Caco-2 (cell line): ENCODE measurements at regions not wholly inside any gene's neighbourhood (a gene's known extent, or its start where the extent isn't known, plus 50 kb on each side); places are given as distances from the start of the nearest gene placed in this dataset.
"Not testable (repeated sequence)": the region's sequence is repeated elsewhere in the genome, so short reads cannot be mapped to it uniquely, and the experiment has no call there.

ENCODE experiments used
- BruUV-seq: library from RNA; stranded (reverse); fragments of 400-500 nt; replicated peaks from 2 replicates; lab custom pipeline; 2021; lab: Mats Ljungman, UMichigan
- CTCF ChIA-PET: fragments of 300-600 bp; sonication (Branson Sonifier 250); formaldehyde crosslinking; loops from one replicate; lab custom pipeline; 2022; ENCODE audit warnings: antibody characterized with exemption; lab: Charles Lee
- POLR2A ChIA-PET: fragments of 300-600 bp; sonication (Branson Sonifier 250); formaldehyde crosslinking; loops from one replicate; lab custom pipeline; 2022; ENCODE audit warnings: antibody characterized with exemption; lab: Charles Lee
- DNase-seq, 2 experiments: peaks; one replicate each; pipeline versions ENCODE4 v3.0.0 to v3.0.0-alpha.2; 2020 to 2022
- H3K27me3 ChIP-seq: replicated peaks from 2 replicates; pipeline ENCODE4 v1.6.0; 2011; ENCODE audit warnings: low read length; ENCODE audit not compliant: control insufficient read depth, insufficient read depth
- H3K36me3 ChIP-seq: 2 replicates; pipeline ENCODE4 v1.5.1; 2011; ENCODE audit warnings: low read length; ENCODE audit not compliant: control insufficient read depth, insufficient read depth
- H3K4me1 ChIP-seq: fragments of 250-450 bp; sonication (Bioruptor Pico); 2 replicates; pipeline ENCODE4 v1.5.1; 2020; ENCODE audit warnings: mild to moderate bottlenecking
- H3K4me3 ChIP-seq: 2 replicates; pipeline ENCODE4 v1.5.1; 2011; ENCODE audit warnings: low read depth, mild to moderate bottlenecking, control low read depth, low read length
- H3K9me3 ChIP-seq: fragments of 250-450 bp; sonication (Bioruptor Pico); 2 replicates; pipeline ENCODE4 v1.5.1; 2020; ENCODE audit warnings: mild to moderate bottlenecking, moderate library complexity
- H3K27ac Mint-ChIP-seq: one replicate; pipeline ENCODE4 v1.8.0; 2022; ENCODE audit warnings: mixed read lengths; ENCODE audit not compliant: unreplicated experiment
- H3K27me3 Mint-ChIP-seq: one replicate; pipeline ENCODE4 v1.8.0; 2022; ENCODE audit warnings: mixed read lengths; ENCODE audit not compliant: insufficient read depth, unreplicated experiment
- H3K36me3 Mint-ChIP-seq: one replicate; pipeline ENCODE4 v1.8.0; 2022; ENCODE audit warnings: mild to moderate bottlenecking, mixed read lengths; ENCODE audit not compliant: insufficient read depth, unreplicated experiment
- H3K4me1 Mint-ChIP-seq: one replicate; pipeline ENCODE4 v1.8.0; 2022; ENCODE audit warnings: low read depth, mixed read lengths; ENCODE audit not compliant: unreplicated experiment
- H3K4me3 Mint-ChIP-seq: one replicate; pipeline ENCODE4 v1.8.0; 2022; ENCODE audit warnings: mild to moderate bottlenecking, moderate library complexity, mixed read lengths; ENCODE audit not compliant: unreplicated experiment
- H3K9me3 Mint-ChIP-seq: one replicate; pipeline ENCODE4 v1.8.0; 2022; ENCODE audit warnings: mixed read lengths; ENCODE audit not compliant: unreplicated experiment
- intact Hi-C: fragments of 100-400 bp; cut with micrococcal nuclease; formaldehyde crosslinking; loops from one replicate; pipeline ENCODE4 v1.10.0; 2022; ENCODE audit not compliant: unreplicated experiment
- TF ChIP-seq, protein P1 (sequence below), 2 experiments: fragments of 200-600 bp in 1 of 2; IDR thresholded peaks; 1 replicate in 1 of 2; 2 replicates in 1 of 2; pipeline versions ENCODE4 v1.5.1 to v1.8.0; 2011 to 2022; ENCODE audit warnings: antibody characterized with exemption in 1 of 2, control low read depth in 1 of 2, inconsistent platforms in 1 of 2, low read depth in 1 of 2, low read length in 1 of 2, mild to moderate bottlenecking in 1 of 2, moderate library complexity in 1 of 2; ENCODE audit not compliant: insufficient read depth in 1 of 2, severe bottlenecking in 1 of 2, unreplicated experiment in 1 of 2

DNA sequence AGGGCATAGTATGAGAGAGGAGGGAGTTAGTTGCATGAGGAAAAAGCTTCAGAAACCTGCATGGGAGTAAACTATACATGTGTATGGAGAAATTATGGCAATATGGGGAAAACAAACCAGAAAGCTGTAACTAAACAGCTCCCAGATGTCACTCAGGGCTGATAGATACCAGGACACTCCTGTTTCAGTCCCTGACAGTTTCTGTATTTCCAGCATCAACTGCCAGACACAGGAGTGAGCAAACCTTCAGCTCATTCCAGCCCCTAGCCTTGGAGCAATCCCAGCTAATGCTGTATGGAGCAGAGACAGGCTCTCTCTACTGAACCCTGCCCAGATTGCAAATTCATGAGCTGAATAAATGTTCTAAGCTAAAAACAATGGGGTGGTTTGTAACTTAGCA is 382.9 kb upstream of the MAGEB18 start:
- Mint-ChIP-seq H3K4me3 (no peak overlapping the region), H3K27ac (no peak overlapping the region), H3K9me3 (no peaks in the 10 kb centered on the region), H3K27me3 (no peaks in the 10 kb centered on the region), H3K36me3 (no peaks in the 10 kb centered on the region), H3K4me1 (no peaks in the 10 kb centered on the region)
- ChIA-PET CTCF (no interaction called here), POLR2A (interaction anchor here (0.6 kb wide), 1 partner anchor 12 kb away, joined by 3 read pairs; no protein-coding TSS in a partner anchor)
- Histone ChIP-seq H3K4me1 (no peaks in the 10 kb centered on the region), H3K9me3 (no peaks in the 10 kb centered on the region), H3K36me3 (no peaks in the 10 kb centered on the region), H3K27me3 (no peaks in the 10 kb centered on the region), H3K4me3 (no peak overlapping the region)
- no peak for DNase-seq
- BruUV-seq = no TSS peak
- intact Hi-C loops = no loop called here
- TF ChIP-seq, protein P1, sequence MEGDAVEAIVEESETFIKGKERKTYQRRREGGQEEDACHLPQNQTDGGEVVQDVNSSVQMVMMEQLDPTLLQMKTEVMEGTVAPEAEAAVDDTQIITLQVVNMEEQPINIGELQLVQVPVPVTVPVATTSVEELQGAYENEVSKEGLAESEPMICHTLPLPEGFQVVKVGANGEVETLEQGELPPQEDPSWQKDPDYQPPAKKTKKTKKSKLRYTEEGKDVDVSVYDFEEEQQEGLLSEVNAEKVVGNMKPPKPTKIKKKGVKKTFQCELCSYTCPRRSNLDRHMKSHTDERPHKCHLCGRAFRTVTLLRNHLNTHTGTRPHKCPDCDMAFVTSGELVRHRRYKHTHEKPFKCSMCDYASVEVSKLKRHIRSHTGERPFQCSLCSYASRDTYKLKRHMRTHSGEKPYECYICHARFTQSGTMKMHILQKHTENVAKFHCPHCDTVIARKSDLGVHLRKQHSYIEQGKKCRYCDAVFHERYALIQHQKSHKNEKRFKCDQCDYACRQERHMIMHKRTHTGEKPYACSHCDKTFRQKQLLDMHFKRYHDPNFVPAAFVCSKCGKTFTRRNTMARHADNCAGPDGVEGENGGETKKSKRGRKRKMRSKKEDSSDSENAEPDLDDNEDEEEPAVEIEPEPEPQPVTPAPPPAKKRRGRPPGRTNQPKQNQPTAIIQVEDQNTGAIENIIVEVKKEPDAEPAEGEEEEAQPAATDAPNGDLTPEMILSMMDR (IDR thresholded peaks at IDR 0.05; ENCODE audit: insufficient read depth in 1 of 2, low read depth in 1 of 2, low read length in 1 of 2, severe bottlenecking in 1 of 2, unreplicated experiment in 1 of 2) = no peak

DNA sequence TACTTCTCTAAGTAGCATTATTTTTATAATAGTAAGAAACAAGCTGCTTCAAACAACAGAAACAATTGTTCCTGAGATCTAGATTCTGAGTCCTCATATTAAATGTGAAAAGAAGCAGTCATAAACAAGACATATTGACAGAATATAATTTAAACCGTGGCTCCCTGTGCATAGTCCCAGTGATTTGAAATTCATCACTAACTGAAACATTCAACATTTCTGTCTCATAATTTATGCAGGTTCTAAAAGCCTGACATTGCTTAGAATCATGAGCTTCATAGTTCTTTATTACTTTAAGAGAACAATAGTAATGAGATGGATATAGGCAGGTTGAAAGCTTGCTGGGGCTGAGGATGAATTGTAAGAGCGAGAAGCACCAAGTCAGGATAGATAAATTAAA is 375.5 kb upstream of the MAGEB18 start:
- intact Hi-C loops = no loop called here
- no peak for DNase-seq
- no peaks in the 10 kb centered on the region for H3K36me3 ChIP-seq
- Mint-ChIP-seq H3K36me3 (no peaks in the 10 kb centered on the region), H3K27ac (no peak overlapping the region), H3K4me1 (no peaks in the 10 kb centered on the region), H3K9me3 (no peaks in the 10 kb centered on the region), H3K4me3 (no peak overlapping the region), H3K27me3 (no peaks in the 10 kb centered on the region)
- H3K4me1 ChIP-seq = no peaks in the 10 kb centered on the region
- H3K27me3 ChIP-seq = no peaks in the 10 kb centered on the region
- H3K9me3 ChIP-seq = no peaks in the 10 kb centered on the region
- ChIA-PET CTCF (no interaction called here), POLR2A (no interaction called here)
- H3K4me3 ChIP-seq = no peak overlapping the region
- TF ChIP-seq, protein P1 (IDR thresholded peaks at IDR 0.05; ENCODE audit: insufficient read depth in 1 of 2, low read depth in 1 of 2, low read length in 1 of 2, severe bottlenecking in 1 of 2, unreplicated experiment in 1 of 2) = no peak
- no TSS peak for BruUV-seq

DNA sequence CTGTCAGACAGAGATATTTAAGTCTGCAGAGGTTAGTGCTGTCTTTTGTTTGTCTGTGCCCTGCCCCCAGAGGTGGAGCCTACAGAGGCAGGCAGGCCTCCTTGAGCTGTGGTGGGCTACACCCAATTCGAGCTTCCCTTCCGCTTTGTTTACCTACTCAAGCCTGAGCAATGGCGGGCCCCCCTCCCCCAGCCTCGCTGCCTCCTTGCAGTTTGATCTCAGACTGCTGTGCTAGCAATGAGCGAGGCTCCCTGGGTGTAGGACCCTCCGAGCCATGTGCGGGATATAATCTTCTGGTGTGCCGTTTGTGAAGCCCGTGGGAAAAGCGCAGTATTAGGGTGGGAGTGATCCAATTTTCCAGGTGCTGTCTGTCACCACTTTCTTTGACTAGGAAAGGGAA is 366.3 kb upstream of the MAGEB18 start:
- BruUV-seq, H3K27me3 Mint-ChIP-seq, H3K4me1 Mint-ChIP-seq, H3K36me3 Mint-ChIP-seq, POLR2A ChIA-PET, H3K36me3 ChIP-seq, CTCF ChIA-PET, H3K9me3 ChIP-seq, H3K4me3 Mint-ChIP-seq, H3K27ac Mint-ChIP-seq, H3K4me3 ChIP-seq, H3K27me3 ChIP-seq, H3K4me1 ChIP-seq, intact Hi-C loops, H3K9me3 Mint-ChIP-seq, DNase-seq: not testable (repeated sequence)

DNA sequence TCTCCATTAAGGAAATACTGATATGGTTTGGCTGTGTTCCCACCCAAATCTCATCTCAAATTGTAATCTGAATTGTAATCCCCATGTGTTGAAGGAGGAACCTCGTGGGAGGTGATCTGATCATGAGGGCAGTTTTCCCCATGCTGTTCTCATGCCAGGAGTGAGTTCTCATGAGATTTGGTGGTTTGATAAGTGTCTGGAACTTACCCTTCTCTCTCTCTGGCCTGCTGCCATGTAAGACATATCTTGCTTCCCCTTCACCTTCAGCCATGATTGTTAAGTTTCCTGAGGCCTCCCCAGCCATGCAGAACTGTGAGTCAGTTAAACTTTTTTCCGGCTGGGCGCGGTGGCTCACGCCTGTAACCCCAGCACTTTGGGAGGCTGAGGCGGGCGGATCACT is 340.3 kb upstream of the MAGEB18 start:
- H3K27me3 ChIP-seq, H3K4me1 ChIP-seq, H3K27ac Mint-ChIP-seq, H3K9me3 ChIP-seq, BruUV-seq, H3K4me3 Mint-ChIP-seq, H3K4me3 ChIP-seq, CTCF ChIA-PET, H3K4me1 Mint-ChIP-seq, H3K36me3 Mint-ChIP-seq, H3K36me3 ChIP-seq, H3K9me3 Mint-ChIP-seq, DNase-seq, intact Hi-C loops, H3K27me3 Mint-ChIP-seq, POLR2A ChIA-PET: not testable (repeated sequence)
